Endothelial cell (in vitro differentiated cells): ENCODE measurements at regions not wholly inside any gene's neighbourhood (a gene's known extent, or its start where the extent isn't known, plus 50 kb on each side); places are given as distances from the start of the nearest gene placed in this dataset.
"Not testable (repeated sequence)": the region's sequence is repeated elsewhere in the genome, so short reads cannot be mapped to it uniquely, and the experiment has no call there.

Experiments
- DNase-seq: peaks from one replicate; pipeline ENCODE4 v3.0.0; 2021; ENCODE audit warnings: low spot score
- H3K27ac Mint-ChIP-seq: one replicate; pipeline ENCODE4 v1.8.0; 2021; ENCODE audit warnings: mixed read lengths, inconsistent platforms; ENCODE audit not compliant: unreplicated experiment
- H3K27me3 Mint-ChIP-seq: one replicate; pipeline ENCODE4 v1.8.0; 2021; ENCODE audit warnings: mild to moderate bottlenecking, moderate library complexity, mixed read lengths, inconsistent platforms; ENCODE audit not compliant: unreplicated experiment
- H3K36me3 Mint-ChIP-seq: one replicate; pipeline ENCODE4 v1.8.0; 2021; ENCODE audit warnings: mild to moderate bottlenecking, low read depth, mixed read lengths, inconsistent platforms; ENCODE audit not compliant: unreplicated experiment
- H3K4me1 Mint-ChIP-seq: one replicate; pipeline ENCODE4 v1.8.0; 2021; ENCODE audit warnings: mild to moderate bottlenecking, mixed read lengths, inconsistent platforms; ENCODE audit not compliant: unreplicated experiment
- H3K4me3 Mint-ChIP-seq: one replicate; pipeline ENCODE4 v1.8.0; 2021; ENCODE audit warnings: mild to moderate bottlenecking, mixed read lengths, inconsistent platforms; ENCODE audit not compliant: unreplicated experiment
- H3K9me3 Mint-ChIP-seq: one replicate; pipeline ENCODE4 v1.8.0; 2021; ENCODE audit warnings: mixed read lengths, inconsistent platforms; ENCODE audit not compliant: unreplicated experiment
- TF ChIP-seq, protein P1 (sequence below): fragments of 200-600 bp; sonication (generic); IDR thresholded peaks from one replicate; pipeline ENCODE4 v1.5.0; 2021; ENCODE audit warnings: antibody characterized with exemption; ENCODE audit not compliant: unreplicated experiment

DNA sequence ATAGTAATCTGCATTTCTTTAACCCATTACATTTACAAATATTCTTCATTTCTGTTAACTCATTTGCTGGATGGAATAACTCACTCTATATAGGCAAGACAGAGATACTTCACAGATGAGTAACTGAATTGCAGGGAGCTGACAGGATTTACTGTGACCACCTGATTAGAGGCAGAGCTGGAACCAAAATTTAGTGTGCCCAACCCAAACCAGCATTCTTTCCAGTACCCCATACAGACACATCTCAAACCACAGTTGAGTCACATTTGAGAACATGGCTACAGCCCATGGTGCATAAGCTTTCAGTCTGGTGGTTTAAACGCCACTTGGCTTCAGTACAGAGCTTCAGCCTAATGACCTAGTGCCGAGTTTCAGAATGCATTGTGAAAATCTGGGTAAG lies 138.4 kb upstream of the TENT5A start:
- TF ChIP-seq, protein P1, sequence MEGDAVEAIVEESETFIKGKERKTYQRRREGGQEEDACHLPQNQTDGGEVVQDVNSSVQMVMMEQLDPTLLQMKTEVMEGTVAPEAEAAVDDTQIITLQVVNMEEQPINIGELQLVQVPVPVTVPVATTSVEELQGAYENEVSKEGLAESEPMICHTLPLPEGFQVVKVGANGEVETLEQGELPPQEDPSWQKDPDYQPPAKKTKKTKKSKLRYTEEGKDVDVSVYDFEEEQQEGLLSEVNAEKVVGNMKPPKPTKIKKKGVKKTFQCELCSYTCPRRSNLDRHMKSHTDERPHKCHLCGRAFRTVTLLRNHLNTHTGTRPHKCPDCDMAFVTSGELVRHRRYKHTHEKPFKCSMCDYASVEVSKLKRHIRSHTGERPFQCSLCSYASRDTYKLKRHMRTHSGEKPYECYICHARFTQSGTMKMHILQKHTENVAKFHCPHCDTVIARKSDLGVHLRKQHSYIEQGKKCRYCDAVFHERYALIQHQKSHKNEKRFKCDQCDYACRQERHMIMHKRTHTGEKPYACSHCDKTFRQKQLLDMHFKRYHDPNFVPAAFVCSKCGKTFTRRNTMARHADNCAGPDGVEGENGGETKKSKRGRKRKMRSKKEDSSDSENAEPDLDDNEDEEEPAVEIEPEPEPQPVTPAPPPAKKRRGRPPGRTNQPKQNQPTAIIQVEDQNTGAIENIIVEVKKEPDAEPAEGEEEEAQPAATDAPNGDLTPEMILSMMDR: no peak
- H3K4me3 Mint-ChIP-seq: no peak overlapping the region
- no peaks in the 10 kb centered on the region for H3K27me3 Mint-ChIP-seq
- no peak for DNase-seq
- no peaks in the 10 kb centered on the region for H3K9me3 Mint-ChIP-seq
- H3K27ac Mint-ChIP-seq: no peak overlapping the region
- no peaks in the 10 kb centered on the region for H3K4me1 Mint-ChIP-seq
- H3K36me3 Mint-ChIP-seq: no peaks in the 10 kb centered on the region

DNA sequence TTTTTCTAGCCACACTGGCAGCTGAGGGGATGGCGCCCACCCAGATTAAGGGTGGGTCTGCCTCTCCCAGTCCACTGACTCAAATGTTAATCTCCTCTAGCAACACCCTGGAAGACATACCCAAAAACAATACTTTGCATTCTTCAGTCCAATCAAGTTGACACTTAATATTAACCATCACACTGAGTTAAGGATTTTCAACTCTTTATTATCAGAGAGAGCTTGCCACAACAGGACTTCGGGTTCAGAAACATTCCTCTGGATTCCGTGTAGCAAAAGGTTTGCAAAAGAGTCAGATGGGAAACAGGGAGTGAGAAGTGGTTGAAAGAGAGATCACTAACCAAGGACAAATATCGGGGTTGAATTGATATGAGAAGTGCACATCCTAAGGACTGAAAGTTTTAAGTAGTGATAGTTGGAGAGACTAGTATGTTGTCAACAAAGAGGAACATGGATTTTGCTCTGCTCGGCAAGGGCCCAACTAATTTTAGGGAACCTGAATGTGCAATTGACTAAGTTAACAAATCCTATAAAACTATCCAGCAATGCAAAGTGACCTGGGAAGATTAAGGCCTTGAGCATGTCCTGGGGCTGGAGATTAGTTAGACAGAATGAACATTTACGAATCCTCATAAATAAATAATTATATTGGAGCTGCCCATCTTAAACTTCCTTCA lies 137.0 kb upstream of the TENT5A start:
- Mint-ChIP-seq H3K4me1 (no peaks in the 10 kb centered on the region), H3K9me3 (no peaks in the 10 kb centered on the region), H3K27me3 (no peaks in the 10 kb centered on the region), H3K36me3 (no peaks in the 10 kb centered on the region), H3K27ac (no peak overlapping the region), H3K4me3 (no peak overlapping the region)
- DNase-seq: no peak
- TF ChIP-seq, protein P1: no peak

DNA sequence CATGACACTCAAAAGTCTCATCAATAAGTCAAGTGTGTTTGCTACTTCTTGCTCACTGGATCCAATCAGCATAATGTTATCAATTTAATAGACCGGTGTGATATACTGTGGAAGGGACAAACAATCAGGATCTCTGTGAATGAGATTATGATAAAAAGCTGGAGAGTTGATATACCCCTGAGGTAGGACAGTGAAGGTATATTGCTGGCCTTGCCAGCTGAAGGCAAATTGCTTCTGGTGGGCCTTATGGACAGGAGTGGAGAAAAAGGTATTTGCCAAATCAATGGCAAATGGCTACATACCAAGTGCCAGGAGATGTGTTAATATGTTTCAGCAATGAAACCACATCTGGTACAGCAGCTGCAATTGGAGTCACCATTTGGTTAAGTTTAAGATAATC lies 134.4 kb upstream of the TENT5A start:
- H3K27ac Mint-ChIP-seq, H3K4me3 Mint-ChIP-seq, DNase-seq, H3K9me3 Mint-ChIP-seq, H3K36me3 Mint-ChIP-seq, H3K27me3 Mint-ChIP-seq, H3K4me1 Mint-ChIP-seq: not testable (repeated sequence)

DNA sequence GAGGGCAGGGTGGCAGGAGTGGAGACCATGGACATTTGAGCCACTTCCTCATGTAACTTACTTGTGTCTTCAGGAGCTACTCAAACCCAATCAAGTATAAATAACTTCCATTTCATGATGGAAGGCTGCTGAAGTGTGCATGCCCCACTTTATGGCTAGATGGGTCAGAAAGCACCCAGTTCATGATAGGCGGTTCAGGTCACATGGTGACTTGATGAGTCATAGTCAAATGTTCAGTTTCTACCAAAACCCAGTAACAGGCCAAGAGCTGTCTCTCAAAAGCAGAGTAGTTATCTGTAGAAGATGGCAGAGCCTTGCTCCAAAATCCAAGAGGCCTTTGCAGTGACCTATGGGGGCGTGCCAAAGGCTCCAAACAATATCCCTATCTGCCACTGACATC lies 133.7 kb upstream of the TENT5A start:
- Mint-ChIP-seq H3K4me1 (no peaks in the 10 kb centered on the region), H3K9me3 (no peaks in the 10 kb centered on the region), H3K27me3 (peaks cover under 1% of the 10 kb centered on the region), H3K27ac (no peak overlapping the region), H3K36me3 (no peaks in the 10 kb centered on the region), H3K4me3 (no peak overlapping the region)
- DNase-seq: no peak
- TF ChIP-seq, protein P1: no peak

DNA sequence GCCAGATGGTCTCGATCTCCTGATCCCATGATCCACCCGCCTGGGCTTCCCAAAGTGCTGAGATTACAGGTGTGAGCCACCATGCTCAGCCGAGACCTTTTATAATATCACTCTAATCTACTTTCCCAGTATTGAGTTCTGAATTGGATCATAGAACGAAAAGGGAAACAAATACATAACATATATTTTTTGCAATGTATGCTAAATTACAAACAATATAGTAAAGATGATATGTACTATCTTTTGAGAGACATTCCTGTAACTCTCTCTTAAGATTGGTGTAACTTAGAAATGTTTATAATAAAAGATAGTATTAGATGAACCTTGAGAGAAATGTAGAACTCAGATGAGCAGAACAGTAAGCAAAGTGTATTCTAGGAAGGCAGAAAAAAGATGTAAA lies 129.2 kb upstream of the TENT5A start:
- no peaks in the 10 kb centered on the region for H3K9me3 Mint-ChIP-seq
- TF ChIP-seq, protein P1: no peak
- H3K4me3 Mint-ChIP-seq: no peak overlapping the region
- H3K36me3 Mint-ChIP-seq: no peaks in the 10 kb centered on the region
- H3K27ac Mint-ChIP-seq: no peak overlapping the region
- no peak for DNase-seq
- no peaks in the 10 kb centered on the region for H3K4me1 Mint-ChIP-seq
- peaks cover 3% of the 10 kb centered on the region for H3K27me3 Mint-ChIP-seq
